ENCODE measurements at regions not wholly inside any gene's neighbourhood (a gene's known extent, or its start where the extent isn't known, plus 50 kb on each side); places are given as distances from the start of the nearest gene placed in this dataset.
A peak's percentile ranks its signal among the peaks of the same experiment; 100 is the strongest.

- intact Hi-C loops (cut with DNase I, micrococcal nuclease), result no loop called here
- no peak for ATAC-seq
Measured at GRCh38 chr20:24795436-24795835, 153.6 kb upstream of the CST7 start.

GRCh38 chr20:24796236-24796635, 152.8 kb upstream of the CST7 start:
- no peak for TF ChIP-seq CTCF (IDR thresholded peaks at IDR 0.05)
- DNase-seq (peak in 1 of 3 donors; percentile 12), ATAC-seq (no peak)
- Histone ChIP-seq H3K9me3 (no peaks in the 10 kb centered on the region), H3K4me1 (ENCODE audit: low read depth) (no peaks in the 10 kb centered on the region), H3K4me3 (no peak overlapping the region), H3K36me3 (ENCODE audit: low read depth) (no peaks in the 10 kb centered on the region)
- intact Hi-C loops (cut with DNase I, micrococcal nuclease), result no loop called here

More at GRCh38 chr20:24795436-24795835, 153.6 kb upstream of the CST7 start:
- Histone ChIP-seq H3K4me1 (ENCODE audit: low read depth) (no peaks in the 10 kb centered on the region), H3K9me3 (no peaks in the 10 kb centered on the region), H3K4me3 (no peak overlapping the region), H3K36me3 (ENCODE audit: low read depth) (no peaks in the 10 kb centered on the region)
- no peak for TF ChIP-seq CTCF (IDR thresholded peaks at IDR 0.05)
- peak in 1 of 3 donors; percentile 10 for DNase-seq

GRCh38 chr20:24797113-24797512, 152.0 kb upstream of the CST7 start:
- Histone ChIP-seq H3K4me1 (ENCODE audit: low read depth) (no peaks in the 10 kb centered on the region), H3K36me3 (ENCODE audit: low read depth) (no peaks in the 10 kb centered on the region), H3K9me3 (no peaks in the 10 kb centered on the region), H3K4me3 (no peak overlapping the region)
- ATAC-seq (no peak), DNase-seq (no peak)
- intact Hi-C loops (cut with DNase I, micrococcal nuclease), result no loop called here
- no peak for TF ChIP-seq CTCF (IDR thresholded peaks at IDR 0.05)

- ATAC-seq, result no peak
Measured at GRCh38 chr20:24797745-24798655, 151.1 kb upstream of the CST7 start.

GRCh38 chr20:24798930-24799705, 150.0 kb upstream of the CST7 start:
- DNase-seq (no peak), ATAC-seq (no peak)
- Histone ChIP-seq H3K4me3 (no peak overlapping the region), H3K36me3 (ENCODE audit: low read depth) (no peaks in the 10 kb centered on the region), H3K9me3 (no peaks in the 10 kb centered on the region), H3K4me1 (ENCODE audit: low read depth) (no peaks in the 10 kb centered on the region)
- TF ChIP-seq CTCF (IDR thresholded peaks at IDR 0.05), result no peak
- intact Hi-C loops (cut with DNase I, micrococcal nuclease), result no loop called here

More at GRCh38 chr20:24797745-24798655, 151.1 kb upstream of the CST7 start:
- Histone ChIP-seq H3K4me3 (no peak overlapping the region), H3K9me3 (no peaks in the 10 kb centered on the region), H3K36me3 (ENCODE audit: low read depth) (no peaks in the 10 kb centered on the region), H3K4me1 (ENCODE audit: low read depth) (no peaks in the 10 kb centered on the region)
- no peak for DNase-seq
- TF ChIP-seq CTCF (IDR thresholded peaks at IDR 0.05), result no peak
- intact Hi-C loops (cut with DNase I, micrococcal nuclease), result no loop called here

All from mucosa of descending colon (tissue), 3 donors.